KBM-7 (cell line): ENCODE measurements at regions not wholly inside any gene's neighbourhood (a gene's known extent, or its start where the extent isn't known, plus 50 kb on each side); places are given as distances from the start of the nearest gene placed in this dataset.

Experiments
- DNase-seq: peaks from one replicate; pipeline ENCODE4 v3.0.0-alpha.2; 2015
- in situ Hi-C: fragments of 300-500 bp; cut with MboI; formaldehyde crosslinking; loops from 2 replicates; pipeline ENCODE4 v1.14.3; 2020; ENCODE audit warnings: low sequenced_read_pairs, low pct_unique_long_range_greater_than_20kb, mixed read lengths

DNA sequence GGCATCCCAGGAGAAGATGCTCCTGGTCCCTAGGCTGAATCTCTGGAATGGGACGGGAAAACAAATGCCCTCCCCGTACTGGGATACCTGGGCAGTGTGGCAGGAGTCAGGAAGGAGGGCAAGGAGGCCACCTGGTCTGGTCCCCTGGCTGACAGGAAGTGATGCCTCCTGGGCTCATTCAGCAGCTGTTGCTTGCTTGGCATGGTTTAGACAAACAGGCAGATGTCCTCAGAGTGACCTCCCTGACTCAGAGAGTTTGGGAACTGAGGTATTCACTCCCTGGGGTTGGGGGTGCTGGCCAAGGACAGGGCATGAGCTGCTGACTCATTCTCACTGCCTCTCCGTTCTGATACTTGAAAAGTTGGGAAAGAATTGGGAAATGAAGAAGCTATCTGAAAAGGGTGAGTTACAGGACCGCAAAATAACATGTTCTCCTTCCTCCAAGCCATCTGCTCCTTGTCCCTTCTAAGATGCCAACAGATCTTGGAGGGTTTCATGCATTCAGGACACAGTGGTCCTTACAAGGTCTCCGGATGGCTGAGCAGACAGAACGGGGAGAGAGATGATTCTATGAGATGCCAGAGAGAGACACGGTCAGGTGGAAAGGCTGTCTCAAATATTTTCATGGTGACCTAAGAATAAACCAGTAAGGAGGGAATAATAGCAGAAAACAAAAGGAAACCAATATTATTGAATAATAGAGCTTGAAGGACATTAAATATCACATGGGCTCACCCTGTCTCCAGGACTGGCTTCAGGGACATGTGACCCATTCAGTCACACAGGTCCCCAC lies 534.5 kb downstream of the BNC2 start:
- DNase-seq: no peak
- in situ Hi-C loops: no loop called here

- in situ Hi-C loops: no loop called here
- DNase-seq: no peak
Measured at GRCh38 chr9:16336833-16337232, 533.6 kb downstream of the BNC2 start.

DNA sequence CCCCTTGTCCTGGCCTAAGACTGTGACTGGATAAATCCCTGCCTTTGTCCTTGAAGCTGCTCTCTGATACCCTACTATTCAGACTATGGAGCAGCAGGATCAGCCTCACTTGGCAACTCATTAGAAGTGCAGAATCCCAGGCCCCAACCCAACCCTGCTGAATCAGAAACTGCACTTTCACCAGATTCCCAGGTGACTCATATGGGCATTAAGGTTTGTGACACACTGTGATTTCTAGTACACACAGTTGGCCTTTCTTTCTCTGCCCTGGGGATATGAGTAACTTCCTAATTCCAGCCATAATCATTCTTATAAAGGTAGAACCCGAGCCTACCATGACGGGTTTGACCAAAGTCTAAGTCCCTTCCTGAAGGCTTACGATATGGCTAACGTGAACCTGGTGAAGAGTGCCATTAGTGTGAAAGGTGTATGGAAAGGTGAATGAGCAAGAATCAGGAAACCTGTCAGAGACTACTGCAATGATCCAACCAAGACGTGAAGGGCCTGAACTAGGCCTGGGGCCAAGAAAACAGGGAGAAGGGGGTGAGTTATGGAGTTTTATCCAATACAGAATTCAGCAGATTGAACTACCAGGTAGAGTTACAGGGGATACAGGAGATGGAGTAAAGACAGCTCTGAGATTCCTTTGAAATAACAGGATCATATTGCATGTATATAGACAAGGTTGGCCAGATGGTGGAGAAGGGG lies 533.0 kb downstream of the BNC2 start:
- DNase-seq: no peak
- in situ Hi-C loops: no loop called here

GRCh38 chr9:16341177-16341576 lies 529.3 kb downstream of the BNC2 start:
- in situ Hi-C loops: no loop called here
- DNase-seq: no peak

DNA sequence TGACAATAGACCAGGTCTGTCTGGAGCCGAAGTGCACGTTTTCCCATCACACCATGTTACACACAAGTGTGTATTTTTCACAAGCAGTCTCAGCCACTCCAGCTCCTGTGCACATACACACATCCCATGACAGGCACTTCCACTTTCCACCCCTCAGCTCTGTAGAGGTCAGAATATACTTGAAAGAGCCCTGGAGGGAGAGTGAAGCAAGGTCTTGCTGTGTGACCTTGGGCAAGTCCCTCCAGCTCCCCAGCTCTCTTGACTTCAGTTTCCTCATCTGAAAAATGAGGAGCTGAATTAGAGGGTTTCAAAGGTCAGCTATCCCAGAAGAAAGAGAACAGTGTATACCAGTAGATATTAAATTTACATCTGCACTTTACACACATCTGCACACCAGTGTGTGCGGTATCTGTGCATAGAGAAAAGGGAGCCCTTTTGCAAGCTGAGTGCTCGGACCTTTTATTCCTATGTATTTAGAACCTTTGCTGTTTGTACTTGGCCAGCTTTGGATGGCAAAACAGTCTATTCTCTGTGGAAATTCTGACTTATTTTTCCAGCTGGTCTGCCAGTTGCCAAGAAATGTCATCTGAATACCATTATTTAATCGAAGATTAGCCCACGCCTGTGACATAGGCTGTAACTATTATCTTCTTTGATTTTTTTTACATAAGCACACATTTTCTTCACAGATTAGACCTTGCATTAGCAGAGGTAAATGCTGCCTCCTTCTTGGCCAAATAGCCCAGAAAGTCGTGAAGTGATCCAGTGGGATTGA lies 528.0 kb downstream of the BNC2 start:
- no peak for DNase-seq
- in situ Hi-C loops: no loop called here

GRCh38 chr9:16343249-16344237 lies 526.9 kb downstream of the BNC2 start:
- in situ Hi-C loops: no loop called here
- no peak for DNase-seq

DNA sequence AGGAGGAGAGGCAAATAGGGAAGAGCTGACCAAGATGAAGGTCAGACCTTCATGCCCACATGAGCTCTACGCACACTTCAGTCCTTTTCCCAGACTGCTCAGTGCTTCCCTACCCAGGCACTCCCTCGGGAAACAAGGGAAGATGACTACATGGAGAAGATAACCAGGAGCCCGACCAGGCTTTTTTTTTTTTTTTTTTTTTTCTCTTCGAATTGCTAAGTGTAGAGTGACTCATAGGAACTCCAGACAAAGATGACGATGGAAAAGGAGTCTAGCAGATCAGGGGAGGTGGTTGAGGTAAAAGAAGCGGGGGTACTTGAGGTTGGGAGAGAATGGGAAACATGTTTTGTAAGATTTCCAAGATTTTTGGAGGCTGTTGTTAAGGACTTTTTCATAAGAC lies 526.1 kb downstream of the BNC2 start:
- in situ Hi-C loops: no loop called here
- no peak for DNase-seq

DNA sequence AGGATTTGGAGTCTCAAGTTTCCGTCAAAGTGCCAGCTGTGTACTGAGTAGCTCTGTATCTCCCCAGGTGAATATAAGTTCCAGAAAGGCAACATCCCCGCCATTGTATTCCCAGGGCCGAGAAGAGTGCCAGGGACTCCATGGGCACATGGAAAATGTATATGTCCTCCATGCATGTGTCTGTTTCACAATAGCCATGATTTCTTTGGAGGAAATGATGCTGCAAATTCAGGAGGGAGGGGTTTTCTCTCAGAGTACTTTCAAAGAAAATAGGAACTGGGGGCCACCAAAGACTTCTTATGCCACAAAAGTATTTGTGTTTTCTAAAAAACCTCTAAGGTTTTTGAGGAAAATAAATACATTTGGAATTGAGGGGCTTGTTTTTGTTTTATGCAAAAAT lies 524.6 kb downstream of the BNC2 start:
- in situ Hi-C loops: no loop called here

GRCh38 chr9:16347886-16348285 lies 522.6 kb downstream of the BNC2 start:
- in situ Hi-C loops: no loop called here

More for the DNA sequence above, 524.6 kb downstream of the BNC2 start:
- DNase-seq: no peak

DNA sequence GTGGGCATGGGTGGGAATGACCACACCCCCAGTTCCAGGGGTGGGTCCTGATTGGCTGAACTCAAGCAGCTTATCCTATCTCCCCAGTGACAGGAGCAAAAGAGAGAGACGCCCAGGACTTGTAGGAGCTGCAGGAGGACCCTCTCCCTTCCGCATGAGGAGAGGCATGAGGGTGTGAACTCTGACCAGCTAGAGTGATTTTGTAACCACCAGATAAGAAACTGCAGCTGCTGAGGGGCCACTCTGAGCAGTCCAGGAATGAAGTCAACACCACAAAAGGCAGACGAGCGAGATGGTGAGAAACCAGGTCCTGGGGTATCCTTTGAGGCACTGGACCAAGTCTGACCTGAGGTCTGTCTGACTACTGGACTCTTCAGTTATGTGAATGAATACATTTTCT lies 521.9 kb downstream of the BNC2 start:
- in situ Hi-C loops: no loop called here

More at GRCh38 chr9:16347886-16348285, 522.6 kb downstream of the BNC2 start:
- no peak for DNase-seq

DNA sequence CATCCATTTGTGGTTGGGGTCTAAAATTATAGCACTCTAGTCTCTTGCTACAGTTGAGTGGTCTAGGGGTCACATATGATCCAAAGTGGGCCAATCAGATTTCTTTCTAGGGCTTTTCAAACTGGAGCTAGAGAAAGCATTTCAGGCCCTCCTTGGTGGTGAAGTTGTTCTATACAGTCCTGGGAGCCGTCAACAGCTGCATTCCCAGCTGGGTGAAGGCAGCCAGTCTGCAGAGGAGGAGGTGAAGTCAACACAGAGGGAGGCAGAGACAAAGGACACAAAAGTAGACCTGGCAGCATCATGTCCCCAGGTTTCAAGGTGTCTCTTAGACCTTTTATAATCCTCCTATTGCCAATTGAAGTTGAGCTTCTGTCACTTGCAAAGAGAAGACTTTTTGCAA lies 518.2 kb downstream of the BNC2 start:
- in situ Hi-C loops: no loop called here

More for the DNA sequence above, 521.9 kb downstream of the BNC2 start:
- DNase-seq: no peak

DNA sequence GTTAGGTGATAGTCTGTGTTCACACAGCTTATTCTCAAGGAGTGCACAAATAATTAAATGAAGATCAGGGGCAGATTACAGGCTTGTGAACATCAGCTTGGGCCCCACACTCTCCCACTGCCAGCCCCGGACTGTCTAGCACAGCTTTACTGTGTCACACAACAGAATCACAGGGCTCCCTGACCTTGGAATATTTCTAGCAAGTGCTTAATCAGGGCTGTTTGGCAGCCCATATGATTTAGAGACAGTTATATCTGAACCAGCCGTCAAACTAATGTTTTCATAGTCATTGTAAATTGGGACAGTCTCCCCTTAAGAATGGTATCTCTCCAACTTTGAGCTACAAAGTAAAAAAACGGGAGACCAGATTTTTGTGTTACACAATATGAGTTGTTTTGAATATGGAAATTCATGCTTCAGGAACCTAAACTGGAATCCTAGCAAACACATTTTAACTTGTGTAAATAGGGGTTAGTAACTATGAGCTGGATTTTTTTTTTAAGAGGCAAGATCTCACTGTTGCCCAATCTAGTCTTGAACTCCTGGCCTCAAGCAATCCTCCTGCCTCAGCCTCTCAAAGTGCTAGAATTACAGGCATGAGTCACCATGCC lies 517.6 kb downstream of the BNC2 start:
- DNase-seq: no peak
- in situ Hi-C loops: no loop called here

More for the DNA sequence above, 518.2 kb downstream of the BNC2 start:
- DNase-seq: no peak

DNA sequence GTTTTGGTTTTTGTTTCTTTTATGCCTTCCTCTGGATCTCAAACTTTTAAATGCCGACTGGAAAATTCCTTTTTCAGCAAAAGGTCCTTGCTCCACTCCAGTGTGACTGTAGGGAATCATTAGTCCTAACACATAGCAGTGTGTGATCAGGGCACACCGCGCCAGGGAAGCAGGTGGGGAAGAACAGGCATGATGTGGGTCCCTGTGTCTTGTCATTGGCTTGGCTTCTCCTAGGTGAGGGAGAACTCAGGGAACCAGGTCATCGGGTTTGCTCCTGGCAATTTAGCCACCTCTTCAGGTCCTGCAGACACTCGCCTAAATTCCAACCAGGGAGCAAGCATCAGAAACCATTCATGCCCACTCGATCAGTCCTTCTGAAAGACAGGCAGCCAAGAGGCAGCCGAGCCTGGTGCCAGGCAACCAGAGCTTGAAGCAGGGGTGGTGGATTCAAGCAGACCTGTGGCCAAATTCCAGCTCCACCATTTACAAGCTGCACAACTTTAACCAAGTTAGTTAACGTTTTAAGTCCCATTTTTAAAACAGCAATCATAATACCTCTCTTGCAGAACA lies 514.2 kb downstream of the BNC2 start:
- no peak for DNase-seq
- in situ Hi-C loops: no loop called here

DNA sequence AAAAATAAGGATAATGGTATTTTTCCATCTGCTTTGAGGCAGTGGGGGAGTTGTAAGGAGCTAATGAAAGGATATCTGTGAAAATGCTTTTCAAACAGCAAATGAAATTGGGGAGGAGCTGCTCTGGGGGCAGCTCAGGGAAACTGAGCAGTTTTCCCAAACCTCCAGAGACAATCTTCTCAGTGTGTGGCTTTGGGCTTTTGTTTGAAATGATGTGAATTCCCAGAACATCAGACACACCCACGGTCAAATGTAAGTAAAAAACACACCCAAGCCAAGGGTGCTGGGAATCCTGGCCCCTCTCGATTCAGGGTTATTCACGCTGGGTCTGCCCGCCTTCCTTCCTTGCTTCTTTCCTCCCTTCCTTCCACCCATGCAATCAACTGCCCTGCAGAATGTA lies 512.6 kb downstream of the BNC2 start:
- in situ Hi-C loops: no loop called here
- no peak for DNase-seq

DNA sequence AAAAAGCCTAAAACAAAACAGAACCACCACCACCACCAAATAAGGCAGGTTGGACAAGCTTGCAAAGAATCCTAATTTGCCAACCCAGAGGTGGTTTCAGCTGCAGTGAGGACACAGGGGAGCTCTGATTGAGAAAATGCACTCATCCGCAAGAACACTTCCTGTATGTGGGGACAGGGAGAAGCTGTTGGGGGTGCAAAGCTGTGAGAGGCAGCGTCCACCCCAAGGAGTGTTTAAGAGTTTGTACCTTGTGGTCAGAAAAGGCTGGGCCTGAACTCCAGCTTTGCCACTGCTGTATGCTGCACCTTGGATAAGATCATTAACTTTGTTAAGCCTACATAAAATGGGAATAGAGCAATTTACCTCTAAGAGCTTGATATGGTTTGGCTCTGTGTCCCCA lies 511.7 kb downstream of the BNC2 start:
- in situ Hi-C loops: no loop called here
- no peak for DNase-seq
